GM12875 (cell line): ENCODE measurements at regions not wholly inside any gene's neighbourhood (a gene's known extent, or its start where the extent isn't known, plus 50 kb on each side); places are given as distances from the start of the nearest gene placed in this dataset.
"Not testable (repeated sequence)": the region's sequence is repeated elsewhere in the genome, so short reads cannot be mapped to it uniquely, and the experiment has no call there.

Experiments
- H3K4me3 ChIP-seq: one replicate; pipeline ENCODE4 v1.5.1; 2011; ENCODE audit warnings: low read depth, low read length, control low read depth
- TF ChIP-seq, protein P1 (sequence below): IDR thresholded peaks from 2 replicates; pipeline ENCODE4 v1.5.1; 2011; ENCODE audit warnings: low read depth, mild to moderate bottlenecking, control low read depth, inconsistent platforms, low read length, moderate library complexity, borderline replicate concordance; ENCODE audit not compliant: insufficient read depth

- TF ChIP-seq, protein P1, sequence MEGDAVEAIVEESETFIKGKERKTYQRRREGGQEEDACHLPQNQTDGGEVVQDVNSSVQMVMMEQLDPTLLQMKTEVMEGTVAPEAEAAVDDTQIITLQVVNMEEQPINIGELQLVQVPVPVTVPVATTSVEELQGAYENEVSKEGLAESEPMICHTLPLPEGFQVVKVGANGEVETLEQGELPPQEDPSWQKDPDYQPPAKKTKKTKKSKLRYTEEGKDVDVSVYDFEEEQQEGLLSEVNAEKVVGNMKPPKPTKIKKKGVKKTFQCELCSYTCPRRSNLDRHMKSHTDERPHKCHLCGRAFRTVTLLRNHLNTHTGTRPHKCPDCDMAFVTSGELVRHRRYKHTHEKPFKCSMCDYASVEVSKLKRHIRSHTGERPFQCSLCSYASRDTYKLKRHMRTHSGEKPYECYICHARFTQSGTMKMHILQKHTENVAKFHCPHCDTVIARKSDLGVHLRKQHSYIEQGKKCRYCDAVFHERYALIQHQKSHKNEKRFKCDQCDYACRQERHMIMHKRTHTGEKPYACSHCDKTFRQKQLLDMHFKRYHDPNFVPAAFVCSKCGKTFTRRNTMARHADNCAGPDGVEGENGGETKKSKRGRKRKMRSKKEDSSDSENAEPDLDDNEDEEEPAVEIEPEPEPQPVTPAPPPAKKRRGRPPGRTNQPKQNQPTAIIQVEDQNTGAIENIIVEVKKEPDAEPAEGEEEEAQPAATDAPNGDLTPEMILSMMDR: no peak
- no peak overlapping the region for H3K4me3 ChIP-seq
Observed at GRCh38 chr2:161070693-161071479, 89.3 kb upstream of the TANK start.

GRCh38 chr2:161072436-161072835, 87.8 kb upstream of the TANK start:
- not testable (repeated sequence) for H3K4me3 ChIP-seq

GRCh38 chr2:161075701-161076100, 84.5 kb upstream of the TANK start:
- TF ChIP-seq, protein P1: no peak
- H3K4me3 ChIP-seq: no peak overlapping the region

- TF ChIP-seq, protein P1: no peak
Observed at GRCh38 chr2:161076936-161077335, 83.3 kb upstream of the TANK start.

GRCh38 chr2:161077367-161078210, 82.6 kb upstream of the TANK start:
- H3K4me3 ChIP-seq: no peak overlapping the region
- TF ChIP-seq, protein P1: no peak

More at GRCh38 chr2:161076936-161077335, 83.3 kb upstream of the TANK start:
- no peak overlapping the region for H3K4me3 ChIP-seq

- TF ChIP-seq, protein P1: no peak
- no peak overlapping the region for H3K4me3 ChIP-seq
Observed at GRCh38 chr2:161078211-161078539, 82.1 kb upstream of the TANK start.

DNA sequence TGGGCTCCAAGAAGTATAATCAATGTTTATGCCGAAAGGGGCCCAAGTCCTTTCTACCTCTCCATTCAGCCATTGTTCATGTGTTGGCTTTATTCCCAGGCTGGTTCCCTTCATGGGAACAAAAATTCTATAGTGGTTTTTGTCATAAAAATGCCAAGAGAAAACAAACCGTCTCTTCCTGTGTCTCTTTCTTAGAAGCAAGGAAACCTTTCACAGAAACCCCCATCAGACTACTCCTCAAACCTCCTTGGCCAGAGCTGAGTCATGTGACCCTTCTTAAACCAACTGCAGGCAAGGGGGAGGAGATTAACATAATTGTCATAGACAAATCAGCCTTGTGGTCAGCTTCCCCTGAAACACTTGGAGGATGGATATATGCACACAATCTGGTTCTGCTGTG, 75.1 kb upstream of the TANK start:
- H3K4me3 ChIP-seq: no peak overlapping the region
- TF ChIP-seq, protein P1: no peak
